Natural killer cell (primary cell): ENCODE measurements at regions not wholly inside any gene's neighbourhood (a gene's known extent, or its start where the extent isn't known, plus 50 kb on each side); places are given as distances from the start of the nearest gene placed in this dataset.

Experiments used
- ATAC-seq, 3 donors: fragments of 150-1000 bp in 2 of 3; fragments of 200-7000 bp in 1 of 3; cut with Tn5 transposase; 1 replicate in 1 of 3; 2 replicates in 2 of 3; pipeline ENCODE4 v1.10.0; 2021; ENCODE audit warnings: mild to moderate bottlenecking in 2 of 3, moderate library complexity in 2 of 3
- DNase-seq, 2 donors: peaks; one replicate each; pipeline versions ENCODE4 v3.0.0 to v3.0.0-alpha.2; 2013 to 2021; ENCODE audit warnings: mixed read lengths in 1 of 2
- H3K27ac ChIP-seq: one replicate; pipeline ENCODE4 v1.5.1; 2013; ENCODE audit warnings: mild to moderate bottlenecking, low read length
- H3K27me3 ChIP-seq: one replicate; pipeline ENCODE4 v1.6.1; 2013; ENCODE audit warnings: low read length; ENCODE audit not compliant: control insufficient read depth, insufficient read depth
- H3K36me3 ChIP-seq: one replicate; pipeline ENCODE4 v1.6.1; 2013; ENCODE audit warnings: low read length; ENCODE audit not compliant: control insufficient read depth, insufficient read depth
- H3K4me1 ChIP-seq: one replicate; pipeline ENCODE4 v1.6.1; 2013; ENCODE audit warnings: low read length; ENCODE audit not compliant: control insufficient read depth, insufficient read depth
- H3K4me3 ChIP-seq: one replicate; pipeline ENCODE4 v1.5.1; 2013; ENCODE audit warnings: low read length
- H3K9me3 ChIP-seq: one replicate; pipeline ENCODE4 v1.6.1; 2013; ENCODE audit warnings: low read length; ENCODE audit not compliant: control insufficient read depth, insufficient read depth
- H3K27ac Mint-ChIP-seq, 2 donors: one replicate each; pipeline ENCODE4 v1.8.0; 2022; ENCODE audit warnings: mild to moderate bottlenecking in 2 of 2, mixed read lengths in 2 of 2, moderate library complexity in 1 of 2
- H3K27me3 Mint-ChIP-seq, 2 donors: one replicate each; pipeline ENCODE4 v1.8.0; 2022; ENCODE audit warnings: low read depth in 2 of 2, mixed read lengths in 2 of 2
- H3K36me3 Mint-ChIP-seq: one replicate; pipeline ENCODE4 v1.8.0; 2022; ENCODE audit warnings: mixed read lengths
- H3K4me1 Mint-ChIP-seq, 2 donors: one replicate each; pipeline ENCODE4 v1.8.0; 2022; ENCODE audit warnings: mixed read lengths in 2 of 2
- H3K4me3 Mint-ChIP-seq: one replicate; pipeline ENCODE4 v1.8.0; 2022; ENCODE audit warnings: mild to moderate bottlenecking, moderate library complexity, mixed read lengths
- H3K9me3 Mint-ChIP-seq, 2 donors: one replicate each; pipeline ENCODE4 v1.8.0; 2022; ENCODE audit warnings: mixed read lengths in 2 of 2
- WGBS: methylation state at CpG from one replicate; pipeline ENCODE4 v1.1.7; 2013; ENCODE audit warnings: missing lambda C conversion rate; ENCODE audit not compliant: insufficient coverage; 5-methylcytosine and 5-hydroxymethylcytosine counted together
- intact Hi-C: fragments of 100-400 bp; cut with micrococcal nuclease; formaldehyde crosslinking; loops from one replicate; pipeline ENCODE4 v1.14.2; 2022
- TF ChIP-seq, protein P1 (sequence below): fragments of 200-600 bp; IDR thresholded peaks from one replicate; pipeline ENCODE4 v1.8.0; 2022; ENCODE audit warnings: antibody characterized with exemption

DNA sequence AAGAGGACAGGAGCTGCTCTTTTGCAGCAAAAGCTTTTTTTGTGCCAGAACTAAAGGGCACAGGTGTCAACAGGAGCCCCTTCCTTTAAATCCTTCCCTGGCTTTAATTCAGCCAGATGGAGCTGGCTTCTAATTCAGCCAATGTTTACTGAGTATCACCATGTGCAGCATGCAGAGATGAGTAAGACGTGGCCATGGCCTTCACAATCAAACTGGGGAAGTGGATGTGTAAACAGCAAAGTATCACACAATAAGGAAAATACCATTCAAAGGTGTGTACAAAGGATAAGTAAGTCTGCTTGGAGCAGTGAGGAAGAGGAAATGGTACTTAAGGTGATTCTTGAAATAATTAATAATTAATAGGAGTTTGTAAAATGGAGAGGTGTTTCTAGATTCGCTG is 243.4 kb downstream of the NXPE2 start:
- TF ChIP-seq, protein P1, sequence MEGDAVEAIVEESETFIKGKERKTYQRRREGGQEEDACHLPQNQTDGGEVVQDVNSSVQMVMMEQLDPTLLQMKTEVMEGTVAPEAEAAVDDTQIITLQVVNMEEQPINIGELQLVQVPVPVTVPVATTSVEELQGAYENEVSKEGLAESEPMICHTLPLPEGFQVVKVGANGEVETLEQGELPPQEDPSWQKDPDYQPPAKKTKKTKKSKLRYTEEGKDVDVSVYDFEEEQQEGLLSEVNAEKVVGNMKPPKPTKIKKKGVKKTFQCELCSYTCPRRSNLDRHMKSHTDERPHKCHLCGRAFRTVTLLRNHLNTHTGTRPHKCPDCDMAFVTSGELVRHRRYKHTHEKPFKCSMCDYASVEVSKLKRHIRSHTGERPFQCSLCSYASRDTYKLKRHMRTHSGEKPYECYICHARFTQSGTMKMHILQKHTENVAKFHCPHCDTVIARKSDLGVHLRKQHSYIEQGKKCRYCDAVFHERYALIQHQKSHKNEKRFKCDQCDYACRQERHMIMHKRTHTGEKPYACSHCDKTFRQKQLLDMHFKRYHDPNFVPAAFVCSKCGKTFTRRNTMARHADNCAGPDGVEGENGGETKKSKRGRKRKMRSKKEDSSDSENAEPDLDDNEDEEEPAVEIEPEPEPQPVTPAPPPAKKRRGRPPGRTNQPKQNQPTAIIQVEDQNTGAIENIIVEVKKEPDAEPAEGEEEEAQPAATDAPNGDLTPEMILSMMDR = no peak
- ATAC-seq (no peak), DNase-seq (no peak)
- no peak overlapping the region for H3K27ac ChIP-seq
- Mint-ChIP-seq H3K36me3 (no peaks in the 10 kb centered on the region), H3K4me3 (no peak overlapping the region), H3K4me1 (no peaks in the 10 kb centered on the region), H3K27ac (no peak overlapping the region), H3K9me3 (peaks cover 3 to 4% of the 10 kb centered on the region in 2 donors), H3K27me3 (peaks cover 0 to 7% of the 10 kb centered on the region in 2 donors)
- H3K27me3 ChIP-seq = no peaks in the 10 kb centered on the region
- intact Hi-C loops = no loop called here
- 63% methylated on average over 1 of the region's 2 CpGs for WGBS
- H3K36me3 ChIP-seq = no peaks in the 10 kb centered on the region
- H3K4me1 ChIP-seq = no peaks in the 10 kb centered on the region
- no peaks in the 10 kb centered on the region for H3K9me3 ChIP-seq
- H3K4me3 ChIP-seq = no peak overlapping the region

DNA sequence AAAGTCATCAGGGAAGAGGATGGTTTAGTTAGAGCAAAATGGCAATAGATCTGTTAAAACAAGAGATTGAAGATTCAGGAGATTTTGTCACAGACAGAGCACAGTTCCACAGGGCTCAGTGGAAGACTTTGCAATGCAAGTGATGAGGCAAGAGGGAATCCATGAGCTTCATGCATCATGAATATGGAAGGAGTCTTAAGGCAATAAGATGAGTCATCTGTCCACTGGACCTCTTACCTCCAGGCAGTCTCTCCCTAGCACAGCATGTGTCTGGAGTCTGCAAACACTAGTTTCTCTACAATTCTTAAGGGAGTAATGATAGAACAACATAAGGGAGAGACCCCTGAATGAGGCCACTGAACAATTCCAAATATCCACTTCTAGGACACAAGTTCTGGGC is 245.7 kb downstream of the NXPE2 start:
- Mint-ChIP-seq H3K4me3 (no peak overlapping the region), H3K36me3 (no peaks in the 10 kb centered on the region), H3K9me3 (peaks cover 6 to 8% of the 10 kb centered on the region in 2 donors), H3K4me1 (no peaks in the 10 kb centered on the region), H3K27me3 (peaks cover 0 to 10% of the 10 kb centered on the region in 2 donors), H3K27ac (no peak overlapping the region)
- no peak for DNase-seq
- Histone ChIP-seq H3K36me3 (no peaks in the 10 kb centered on the region), H3K9me3 (no peaks in the 10 kb centered on the region), H3K4me3 (no peak overlapping the region), H3K27me3 (no peaks in the 10 kb centered on the region), H3K4me1 (no peaks in the 10 kb centered on the region), H3K27ac (no peak overlapping the region)
- TF ChIP-seq, protein P1 = no peak
- intact Hi-C loops = no loop called here
- ATAC-seq = no peak

DNA sequence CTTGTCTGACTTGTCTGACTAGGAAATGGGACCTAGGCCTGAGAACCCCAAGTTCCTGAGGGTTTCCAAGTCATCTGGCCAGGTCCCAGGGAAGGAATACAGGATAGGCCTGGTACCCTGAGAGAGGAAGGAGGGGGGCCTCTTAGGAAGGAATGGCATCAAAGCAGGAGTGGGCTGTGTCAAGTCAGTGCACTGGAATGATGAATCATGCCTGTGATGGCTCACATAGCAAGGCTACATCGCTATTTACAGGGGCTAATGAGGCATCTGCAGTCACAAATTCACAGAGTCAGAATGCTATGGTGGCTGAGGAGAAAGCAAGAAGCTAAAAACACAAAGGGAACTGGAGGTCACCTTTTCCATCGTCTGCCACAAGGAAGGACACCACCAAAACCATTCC is 247.3 kb downstream of the NXPE2 start:
- TF ChIP-seq, protein P1 = no peak
- WGBS = 79% methylated on average over 2 of the region's 2 CpGs
- H3K36me3 Mint-ChIP-seq = no peaks in the 10 kb centered on the region
- peaks cover 0 to 7% of the 10 kb centered on the region in 2 donors for H3K27me3 Mint-ChIP-seq
- no peak overlapping the region for H3K27ac ChIP-seq
- H3K9me3 ChIP-seq = no peaks in the 10 kb centered on the region
- no peak overlapping the region for H3K27ac Mint-ChIP-seq
- H3K4me1 ChIP-seq = no peaks in the 10 kb centered on the region
- H3K9me3 Mint-ChIP-seq = peaks cover 3 to 8% of the 10 kb centered on the region in 2 donors
- no peak overlapping the region for H3K4me3 ChIP-seq
- intact Hi-C loops = no loop called here
- DNase-seq (no peak), ATAC-seq (no peak)
- no peaks in the 10 kb centered on the region for H3K4me1 Mint-ChIP-seq
- no peaks in the 10 kb centered on the region for H3K36me3 ChIP-seq
- no peak overlapping the region for H3K4me3 Mint-ChIP-seq
- no peaks in the 10 kb centered on the region for H3K27me3 ChIP-seq

DNA sequence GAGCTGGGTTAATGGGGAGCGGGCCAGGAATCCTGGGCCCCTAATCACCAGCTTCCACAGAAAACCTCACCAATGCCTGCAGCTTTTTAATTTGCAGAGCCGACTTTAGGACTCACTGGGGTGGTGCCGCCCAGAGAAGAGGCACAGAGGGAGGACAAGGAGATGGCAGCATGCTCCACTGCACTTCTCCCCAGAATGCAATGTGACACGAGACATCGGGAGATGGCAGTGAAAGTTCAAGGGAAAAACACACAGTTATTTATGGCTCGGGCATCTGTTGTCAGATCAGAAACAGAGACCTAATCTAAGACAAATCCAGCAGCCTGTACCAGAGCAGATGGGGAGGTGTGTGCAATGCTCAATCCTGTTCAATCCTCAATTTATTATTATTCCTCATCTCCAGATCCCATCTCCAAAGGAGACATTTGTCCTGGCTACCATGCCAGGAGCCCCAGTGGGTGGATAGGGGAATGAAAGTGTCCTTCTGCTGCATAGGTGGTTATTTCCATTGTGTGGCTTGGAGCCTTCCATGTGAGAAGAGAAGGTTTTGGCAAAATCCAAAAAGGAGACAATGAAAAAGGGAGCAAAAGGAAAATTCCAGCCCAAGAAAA is 250.0 kb downstream of the NXPE2 start:
- TF ChIP-seq, protein P1 = no peak
- Histone ChIP-seq H3K4me1 (no peaks in the 10 kb centered on the region), H3K4me3 (no peak overlapping the region), H3K36me3 (no peaks in the 10 kb centered on the region), H3K27ac (no peak overlapping the region), H3K27me3 (no peaks in the 10 kb centered on the region), H3K9me3 (no peaks in the 10 kb centered on the region)
- WGBS = 80% methylated on average over 6 of the region's 6 CpGs
- Mint-ChIP-seq H3K27me3 (peaks cover 0 to 3% of the 10 kb centered on the region in 2 donors), H3K9me3 (peaks cover 8 to 9% of the 10 kb centered on the region in 2 donors), H3K27ac (no peak overlapping the region), H3K36me3 (no peaks in the 10 kb centered on the region), H3K4me1 (no peaks in the 10 kb centered on the region), H3K4me3 (no peak overlapping the region)
- intact Hi-C loops = no loop called here
- DNase-seq (no peak), ATAC-seq (no peak)
